ENCODE measurements at regions not wholly inside any gene's neighbourhood (a gene's known extent, or its start where the extent isn't known, plus 50 kb on each side); places are given as distances from the start of the nearest gene placed in this dataset.

- no peaks in the 10 kb centered on the region for H3K27me3 ChIP-seq (ENCODE audit: insufficient read depth, low read depth)
- H3K36me3 ChIP-seq (ENCODE audit: low read depth): no peaks in the 10 kb centered on the region
- peaks cover 32% of the 10 kb centered on the region for H3F3A ChIP-seq (ENCODE audit: insufficient read depth, low read depth)
- H3K79me2 ChIP-seq (ENCODE audit: low read depth): no peaks in the 10 kb centered on the region
- peaks cover 39% of the 10 kb centered on the region for H3K4me1 ChIP-seq (replicated peaks; ENCODE audit: insufficient read depth)
- H4K20me1 ChIP-seq (ENCODE audit: insufficient read depth): no peaks in the 10 kb centered on the region
- H3K4me2 ChIP-seq: no peak overlapping the region
- DNase-seq: no peak
- no peak overlapping the region for H2AFZ ChIP-seq
- POLR2A ChIA-PET (ENCODE audit: unreplicated experiment): no interaction called here
- H3K9me3 ChIP-seq (ENCODE audit: insufficient read depth, low read depth): no peaks in the 10 kb centered on the region
- intact Hi-C loops (cut with micrococcal nuclease; ENCODE audit: unreplicated experiment): loop anchor here (10.0 kb wide), 1 partner anchor 394 kb away; no protein-coding TSS in a partner anchor
- TF ChIP-seq CTCF (conservative IDR thresholded peaks at IDR 0.05) (no peak), EZH2 (IDR thresholded peaks at IDR 0.05; ENCODE audit: low read depth) (no peak)
- H3K4me3 ChIP-seq: no peak overlapping the region
- no TSS peak for BruUV-seq (replicated peaks)
- no peaks in the 10 kb centered on the region for H3K9me2 ChIP-seq (ENCODE audit: insufficient read depth)
- CTCF ChIA-PET: interaction anchor here (0.6 to 1.2 kb wide), 3 partner anchors 73 to 190 kb away, joined by 3 to 10 read pairs (median 8); no protein-coding TSS in a partner anchor
- H3K27ac ChIP-seq: no peak overlapping the region
These were observed 118.0 kb upstream of the IPO9 start for GRCh38 chr1:201710632-201711597.

GRCh38 chr1:201711811-201712210 is 117.1 kb upstream of the IPO9 start:
- Histone ChIP-seq H3K4me2 (no peak overlapping the region), H2AFZ (no peak overlapping the region), H4K20me1 (ENCODE audit: insufficient read depth) (no peaks in the 10 kb centered on the region), H3K79me2 (ENCODE audit: low read depth) (no peaks in the 10 kb centered on the region), H3K36me3 (ENCODE audit: low read depth) (no peaks in the 10 kb centered on the region), H3K27me3 (ENCODE audit: insufficient read depth, low read depth) (no peaks in the 10 kb centered on the region), H3K4me3 (no peak overlapping the region), H3K9me2 (ENCODE audit: insufficient read depth) (no peaks in the 10 kb centered on the region), H3F3A (ENCODE audit: insufficient read depth, low read depth) (peaks cover 35% of the 10 kb centered on the region), H3K4me1 (replicated peaks; ENCODE audit: insufficient read depth) (peaks cover 41% of the 10 kb centered on the region), H3K9me3 (ENCODE audit: insufficient read depth, low read depth) (no peaks in the 10 kb centered on the region), H3K27ac (no peak overlapping the region)
- TF ChIP-seq CTCF (conservative IDR thresholded peaks at IDR 0.05): no peak
- no peak for TF ChIP-seq EZH2 (IDR thresholded peaks at IDR 0.05; ENCODE audit: low read depth)
- BruUV-seq (replicated peaks): no TSS peak
- intact Hi-C loops (cut with micrococcal nuclease; ENCODE audit: unreplicated experiment): loop anchor here (10.0 kb wide), 1 partner anchor 393 kb away; no protein-coding TSS in a partner anchor
- CTCF ChIA-PET: interaction anchor here (0.6 to 1.2 kb wide), 3 partner anchors 72 to 191 kb away, joined by 3 to 10 read pairs (median 8); no protein-coding TSS in a partner anchor
- DNase-seq: no peak
- POLR2A ChIA-PET (ENCODE audit: unreplicated experiment): interaction anchor here (0.6 kb wide), 1 partner anchor 29 kb away, joined by 8 read pairs; no protein-coding TSS in a partner anchor

- peak in 1 of 2 experiments; percentile 13 for DNase-seq
- BruUV-seq (replicated peaks): no TSS peak
- peak overlapping the region; percentile 92 for H3K27ac ChIP-seq
- H3K27me3 ChIP-seq (ENCODE audit: insufficient read depth, low read depth): no peaks in the 10 kb centered on the region
- peak overlapping the region; percentile 1; the same call in 1 of the 2 replicates for H3K4me3 ChIP-seq
- intact Hi-C loops (cut with micrococcal nuclease; ENCODE audit: unreplicated experiment): loop anchor here (1.0 to 10.0 kb wide), 2 partner anchors 27 to 392 kb away; no protein-coding TSS in a partner anchor
- no peaks in the 10 kb centered on the region for H3K36me3 ChIP-seq (ENCODE audit: low read depth)
- H3K9me2 ChIP-seq (ENCODE audit: insufficient read depth): no peaks in the 10 kb centered on the region
- no peaks in the 10 kb centered on the region for H3K79me2 ChIP-seq (ENCODE audit: low read depth)
- H3F3A ChIP-seq (ENCODE audit: insufficient read depth, low read depth): peaks cover 35% of the 10 kb centered on the region
- no peak overlapping the region for H2AFZ ChIP-seq
- H3K4me1 ChIP-seq (replicated peaks; ENCODE audit: insufficient read depth): peaks cover 41% of the 10 kb centered on the region
- no peaks in the 10 kb centered on the region for H3K9me3 ChIP-seq (ENCODE audit: insufficient read depth, low read depth)
- H4K20me1 ChIP-seq (ENCODE audit: insufficient read depth): no peaks in the 10 kb centered on the region
- POLR2A ChIA-PET (ENCODE audit: unreplicated experiment): interaction anchor here (0.5 to 0.8 kb wide), 4 partner anchors 27 to 294 kb away, joined by 3 to 14 read pairs (median 6); no protein-coding TSS in a partner anchor
- TF ChIP-seq CTCF (conservative IDR thresholded peaks at IDR 0.05) (no peak), EZH2 (IDR thresholded peaks at IDR 0.05; ENCODE audit: low read depth) (no peak)
- H3K4me2 ChIP-seq: peak overlapping the region; percentile 63
- CTCF ChIA-PET: interaction anchor here (0.6 to 1.3 kb wide), 3 partner anchors 25 to 182 kb away, joined by 3 to 10 read pairs (median 4); no protein-coding TSS in a partner anchor
These were observed 116.4 kb upstream of the IPO9 start for GRCh38 chr1:201712387-201713085.
